PC-9 (cell line): ENCODE measurements at regions not wholly inside any gene's neighbourhood (a gene's known extent, or its start where the extent isn't known, plus 50 kb on each side); places are given as distances from the start of the nearest gene placed in this dataset.

Source experiments
- BruUV-seq: library from RNA; stranded (reverse); fragments of 400-500 nt; replicated peaks from 2 replicates; lab custom pipeline; 2021; lab: Mats Ljungman, UMichigan
- CTCF ChIA-PET: fragments of 300-600 bp; sonication (Branson Sonifier 250); formaldehyde crosslinking; loops from one replicate; lab custom pipeline; 2022; ENCODE audit warnings: antibody characterized with exemption; lab: Charles Lee
- POLR2A ChIA-PET: fragments of 300-600 bp; sonication (Branson Sonifier 250); formaldehyde crosslinking; loops from one replicate; lab custom pipeline; 2022; ENCODE audit warnings: antibody characterized with exemption; ENCODE audit not compliant: unreplicated experiment; lab: Charles Lee
- DNase-seq, 2 experiments: peaks; one replicate each; pipeline versions ENCODE4 v3.0.0 to v3.0.0-alpha.2; 2015 to 2022; ENCODE audit warnings: mixed read lengths in 1 of 2
- H2AFZ ChIP-seq: fragments of 200-600 bp; sonication (generic); 2 replicates; pipeline ENCODE4 v1.8.1; 2017; ENCODE audit warnings: antibody characterized with exemption
- H3F3A ChIP-seq: fragments of 200-600 bp; sonication (generic); 2 replicates; pipeline ENCODE4 v1.8.1; 2017; ENCODE audit warnings: antibody characterized with exemption, mild to moderate bottlenecking, low read depth; ENCODE audit not compliant: insufficient read depth
- H3K27ac ChIP-seq: fragments of 200-600 bp; sonication (generic); 2 replicates; pipeline ENCODE4 v1.6.1; 2016; ENCODE audit warnings: mixed run types
- H3K27me3 ChIP-seq: fragments of 200-600 bp; sonication (generic); 2 replicates; pipeline ENCODE4 v1.6.1; 2016; ENCODE audit warnings: low read depth, mixed run types; ENCODE audit not compliant: insufficient read depth
- H3K36me3 ChIP-seq: fragments of 200-600 bp; sonication (generic); 2 replicates; pipeline ENCODE4 v1.6.1; 2016; ENCODE audit warnings: low read depth, mixed run types
- H3K4me1 ChIP-seq: fragments of 200-600 bp; sonication (generic); replicated peaks from 2 replicates; pipeline ENCODE4 v1.6.1; 2016; ENCODE audit warnings: mixed run types; ENCODE audit not compliant: insufficient read depth
- H3K4me2 ChIP-seq: fragments of 200-600 bp; sonication (generic); 2 replicates; pipeline ENCODE4 v1.6.1; 2017; ENCODE audit warnings: mixed run types
- H3K4me3 ChIP-seq: fragments of 200-600 bp; sonication (generic); 2 replicates; pipeline ENCODE4 v1.6.1; 2016; ENCODE audit warnings: mixed run types
- H3K79me2 ChIP-seq: fragments of 200-600 bp; sonication (generic); 2 replicates; pipeline ENCODE4 v1.6.1; 2017; ENCODE audit warnings: low read depth, mixed run types
- H3K9me2 ChIP-seq: fragments of 200-600 bp; sonication (generic); 2 replicates; pipeline ENCODE4 v1.8.1; 2017; ENCODE audit warnings: mild to moderate bottlenecking; ENCODE audit not compliant: insufficient read depth
- H3K9me3 ChIP-seq: fragments of 200-600 bp; sonication (generic); 2 replicates; pipeline ENCODE4 v1.8.1; 2016; ENCODE audit warnings: low read depth; ENCODE audit not compliant: insufficient read depth
- H4K20me1 ChIP-seq: fragments of 200-600 bp; sonication (generic); 2 replicates; pipeline ENCODE4 v1.8.1; 2017; ENCODE audit not compliant: insufficient read depth
- EZH2 ChIP-seq: fragments of 200-600 bp; sonication (generic); IDR thresholded peaks from 2 replicates; pipeline ENCODE4 v1.8.0; 2017; ENCODE audit warnings: antibody characterized with exemption, low read depth
- intact Hi-C: fragments of 100-400 bp; cut with micrococcal nuclease; formaldehyde crosslinking; loops from one replicate; pipeline ENCODE4 v1.10.0; 2022; ENCODE audit not compliant: unreplicated experiment
- TF ChIP-seq, protein P1 (sequence below): fragments of 200-600 bp; sonication (generic); conservative IDR thresholded peaks from 2 replicates; pipeline ENCODE4 v1.6.1; 2017; ENCODE audit warnings: mixed run types, antibody characterized with exemption, mild to moderate bottlenecking, moderate library complexity

DNA sequence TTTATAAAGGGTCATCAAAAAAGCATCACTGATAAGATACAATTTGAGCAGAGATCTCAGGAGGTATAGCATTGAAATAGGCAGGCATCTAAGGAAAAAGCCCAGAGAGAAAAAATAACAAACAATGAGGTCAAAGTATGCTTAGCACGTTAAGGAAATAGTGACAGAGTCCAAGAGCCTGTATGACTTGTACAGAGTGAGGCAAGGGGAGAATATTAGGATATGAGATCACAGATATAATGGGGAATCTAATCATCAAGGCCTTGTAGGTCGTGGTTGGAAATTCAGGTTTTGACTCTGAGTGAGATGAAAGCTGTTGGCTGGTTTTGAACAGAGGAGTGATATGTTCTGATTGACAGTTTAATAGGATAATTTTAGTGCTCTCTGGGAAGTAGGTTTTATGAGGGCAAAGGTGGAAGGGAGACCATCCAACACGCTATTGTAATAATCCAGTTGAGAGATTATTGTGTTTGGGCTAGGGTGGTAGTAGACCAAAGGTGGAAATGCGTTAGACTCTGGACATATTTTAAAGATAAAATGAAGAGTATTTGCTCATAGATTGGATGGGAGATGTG, 644.6 kb upstream of the TMPRSS15 start:
- Histone ChIP-seq H2AFZ (no peak overlapping the region), H3K79me2 (no peaks in the 10 kb centered on the region), H3K27me3 (no peaks in the 10 kb centered on the region), H3K9me3 (no peaks in the 10 kb centered on the region), H3K9me2 (no peaks in the 10 kb centered on the region), H3K4me2 (no peak overlapping the region), H3K27ac (no peak overlapping the region), H3K4me1 (no peaks in the 10 kb centered on the region), H4K20me1 (no peaks in the 10 kb centered on the region), H3K4me3 (no peak overlapping the region), H3K36me3 (no peaks in the 10 kb centered on the region), H3F3A (no peaks in the 10 kb centered on the region)
- intact Hi-C loops: no loop called here
- no TSS peak for BruUV-seq
- ChIA-PET POLR2A (no interaction called here), CTCF (no interaction called here)
- DNase-seq: no peak
- TF ChIP-seq, protein P1, sequence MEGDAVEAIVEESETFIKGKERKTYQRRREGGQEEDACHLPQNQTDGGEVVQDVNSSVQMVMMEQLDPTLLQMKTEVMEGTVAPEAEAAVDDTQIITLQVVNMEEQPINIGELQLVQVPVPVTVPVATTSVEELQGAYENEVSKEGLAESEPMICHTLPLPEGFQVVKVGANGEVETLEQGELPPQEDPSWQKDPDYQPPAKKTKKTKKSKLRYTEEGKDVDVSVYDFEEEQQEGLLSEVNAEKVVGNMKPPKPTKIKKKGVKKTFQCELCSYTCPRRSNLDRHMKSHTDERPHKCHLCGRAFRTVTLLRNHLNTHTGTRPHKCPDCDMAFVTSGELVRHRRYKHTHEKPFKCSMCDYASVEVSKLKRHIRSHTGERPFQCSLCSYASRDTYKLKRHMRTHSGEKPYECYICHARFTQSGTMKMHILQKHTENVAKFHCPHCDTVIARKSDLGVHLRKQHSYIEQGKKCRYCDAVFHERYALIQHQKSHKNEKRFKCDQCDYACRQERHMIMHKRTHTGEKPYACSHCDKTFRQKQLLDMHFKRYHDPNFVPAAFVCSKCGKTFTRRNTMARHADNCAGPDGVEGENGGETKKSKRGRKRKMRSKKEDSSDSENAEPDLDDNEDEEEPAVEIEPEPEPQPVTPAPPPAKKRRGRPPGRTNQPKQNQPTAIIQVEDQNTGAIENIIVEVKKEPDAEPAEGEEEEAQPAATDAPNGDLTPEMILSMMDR: no peak
- TF ChIP-seq EZH2: no peak

DNA sequence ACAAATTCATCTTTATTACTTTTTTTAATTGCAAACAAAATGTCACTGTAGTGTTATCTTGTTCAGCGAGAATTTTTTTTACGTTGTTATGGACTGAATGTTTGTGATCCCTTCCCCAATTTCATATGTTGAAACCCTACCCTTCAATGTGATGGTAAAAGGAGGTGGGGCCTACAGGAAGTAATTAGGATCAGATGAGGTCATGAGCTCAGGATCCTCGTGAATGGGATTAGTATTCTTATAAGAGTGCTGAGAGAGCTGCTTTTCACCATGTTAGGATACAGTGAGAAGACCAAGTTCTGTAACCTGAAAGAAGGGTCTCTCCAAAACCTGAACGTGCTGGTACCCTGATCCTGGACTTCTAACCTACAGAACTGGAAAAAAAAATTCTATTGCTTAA, 646.0 kb upstream of the TMPRSS15 start:
- Histone ChIP-seq H4K20me1 (no peaks in the 10 kb centered on the region), H3K9me3 (no peaks in the 10 kb centered on the region), H3F3A (no peaks in the 10 kb centered on the region), H3K9me2 (no peaks in the 10 kb centered on the region), H3K36me3 (no peaks in the 10 kb centered on the region), H3K27ac (no peak overlapping the region), H3K27me3 (no peaks in the 10 kb centered on the region), H2AFZ (no peak overlapping the region), H3K4me3 (no peak overlapping the region), H3K4me2 (no peak overlapping the region), H3K4me1 (no peaks in the 10 kb centered on the region), H3K79me2 (no peaks in the 10 kb centered on the region)
- ChIA-PET CTCF (no interaction called here), POLR2A (no interaction called here)
- no peak for DNase-seq
- TF ChIP-seq EZH2: no peak
- TF ChIP-seq, protein P1: no peak
- BruUV-seq: no TSS peak
- intact Hi-C loops: no loop called here

DNA sequence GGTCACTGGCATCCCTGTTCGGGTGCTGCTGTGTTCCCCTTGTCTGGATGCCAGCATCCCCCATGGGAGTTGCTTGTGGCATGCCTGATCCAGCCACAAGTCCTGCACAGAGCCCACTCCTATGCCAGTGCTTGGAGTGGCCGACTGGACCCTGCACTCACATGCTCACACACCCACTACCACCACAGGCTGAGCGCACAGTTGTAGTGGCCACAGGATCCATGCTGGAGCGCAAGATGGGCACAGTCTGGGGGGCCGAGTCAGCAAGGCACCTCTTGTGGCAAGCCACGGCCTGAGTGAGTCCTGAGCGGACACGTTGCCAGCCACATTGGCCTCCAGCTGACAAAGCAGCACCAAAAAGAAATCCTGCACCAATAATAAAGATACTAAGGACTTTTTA, 661.6 kb upstream of the TMPRSS15 start:
- ChIA-PET CTCF (no interaction called here), POLR2A (no interaction called here)
- TF ChIP-seq EZH2: no peak
- TF ChIP-seq, protein P1: no peak
- intact Hi-C loops: no loop called here
- Histone ChIP-seq H3K4me1 (no peaks in the 10 kb centered on the region), H3K79me2 (no peaks in the 10 kb centered on the region), H3K27me3 (no peaks in the 10 kb centered on the region), H3F3A (no peaks in the 10 kb centered on the region), H3K9me2 (no peaks in the 10 kb centered on the region), H3K9me3 (no peaks in the 10 kb centered on the region), H4K20me1 (no peaks in the 10 kb centered on the region), H3K4me2 (no peak overlapping the region), H3K27ac (no peak overlapping the region), H2AFZ (no peak overlapping the region), H3K4me3 (no peak overlapping the region), H3K36me3 (no peaks in the 10 kb centered on the region)
- BruUV-seq: no TSS peak
- no peak for DNase-seq
